ENCODE measurements at regions not wholly inside any gene's neighbourhood (a gene's known extent, or its start where the extent isn't known, plus 50 kb on each side); places are given as distances from the start of the nearest gene placed in this dataset.

- Histone ChIP-seq H2AFZ (ENCODE audit: low read length) (no peak overlapping the region), H3K9ac (replicated peaks in 1 of 4; ENCODE audit: extremely low read depth in 1 of 4, low read depth in 3 of 4, low read length in 3 of 4) (no peak overlapping the region), H3K4me2 (ENCODE audit: insufficient read depth in 1 of 2, low read depth in 2 of 2, low read length in 2 of 2) (no peak overlapping the region), H3K23me2 (ENCODE audit: low read depth, low read length) (no peaks in the 10 kb centered on the region), H2BK20ac (ENCODE audit: low read length) (no peak overlapping the region), H3K79me1 (ENCODE audit: low read depth, low read length) (no peaks in the 10 kb centered on the region), H3K27ac (ENCODE audit: low read depth, low read length) (no peak overlapping the region), H4K8ac (ENCODE audit: extremely low read depth, insufficient read depth, low read length) (no peak overlapping the region), H4K5ac (ENCODE audit: insufficient read length, low read depth, low read length) (no peak overlapping the region), H3K14ac (ENCODE audit: insufficient read length) (no peak overlapping the region), H3K18ac (ENCODE audit: extremely low read depth, low read length) (no peak overlapping the region), H2BK5ac (ENCODE audit: low read depth, low read length) (no peak overlapping the region), H3K4me3 (ENCODE audit: extremely low read depth in 1 of 4, insufficient read depth in 2 of 4, low read depth in 3 of 4, low read length in 4 of 4) (no peak overlapping the region), H3K4me1 (replicated peaks in 1 of 4; ENCODE audit: control insufficient read depth in 3 of 4, insufficient read depth in 4 of 4, low read length in 3 of 4) (peaks cover 2 to 5% (median 4%) of the 10 kb centered on the region in 4 experiments; a peak in 5 of 7 replicates), H4K91ac (replicated peaks; ENCODE audit: insufficient read length, low read length) (no peak overlapping the region), H3K9me3 (ENCODE audit: insufficient read depth in 2 of 2, low read depth in 1 of 2, low read length in 1 of 2) (no peaks in the 10 kb centered on the region), H2BK120ac (replicated peaks; ENCODE audit: low read depth, low read length) (no peak overlapping the region), H3K27me3 (replicated peaks in 1 of 4; ENCODE audit: control insufficient read depth in 3 of 4, extremely low read depth in 1 of 4, insufficient read depth in 3 of 4, low read length in 3 of 4) (no peaks in the 10 kb centered on the region), H2BK15ac (ENCODE audit: low read length) (no peak overlapping the region), H3K4ac (replicated peaks; ENCODE audit: insufficient read length, low read depth, low read length) (no peak overlapping the region), H3K79me2 (ENCODE audit: control insufficient read depth in 1 of 2, insufficient read depth in 2 of 2, low read length in 2 of 2) (no peaks in the 10 kb centered on the region), H3K23ac (ENCODE audit: insufficient read length) (no peak overlapping the region), H2AK5ac (ENCODE audit: low read depth, low read length) (no peak overlapping the region), H4K20me1 (replicated peaks in 1 of 2; ENCODE audit: control insufficient read depth in 1 of 2, insufficient read depth in 2 of 2, low read length in 2 of 2) (no peaks in the 10 kb centered on the region), H3K36me3 (ENCODE audit: control insufficient read depth in 2 of 4, insufficient read depth in 4 of 4, low read length in 3 of 4) (no peaks in the 10 kb centered on the region), H2BK12ac (ENCODE audit: low read depth, low read length) (no peak overlapping the region), H3K56ac (replicated peaks; ENCODE audit: insufficient read length, low read depth, low read length) (no peak overlapping the region)
- POLR2A ChIA-PET (ENCODE audit: partially characterized antibody) = no interaction called here
- TF ChIP-seq NANOG (IDR thresholded peaks at IDR 0.05; ENCODE audit: insufficient read depth, low read depth, low read length, poor library complexity, severe bottlenecking) = no peak
- no peak for TF ChIP-seq CHD2 (IDR thresholded peaks at IDR 0.05; ENCODE audit: low read length)
- no peak for TF ChIP-seq CHD1 (IDR thresholded peaks at IDR 0.05; ENCODE audit: low read depth, low read length)
- no peak for TF ChIP-seq SP2 (IDR thresholded peaks at IDR 0.05; ENCODE audit: low read length)
- TF ChIP-seq MAFK (IDR thresholded peaks at IDR 0.05; ENCODE audit: low read depth, low read length) = no peak
- no peak for TF ChIP-seq GABPA (IDR thresholded peaks at IDR 0.05; ENCODE audit: borderline replicate concordance, insufficient read depth, low read length)
- TF ChIP-seq TAF7 (optimal IDR thresholded peaks at IDR 0.05; ENCODE audit: borderline replicate concordance, low read depth, low read length) = no peak
- WGBS, 2 experiments (ENCODE audit: extremely low coverage in 1 of 2, insufficient coverage in 1 of 2, insufficient read length in 1 of 2, insufficient replicate concordance in 2 of 2, low coverage in 1 of 2, low lambda C conversion rate in 2 of 2, missing lambda C conversion rate in 1 of 2) = 92% methylated on average over 3 of the region's 3 CpGs; no CpG with 5 or more reads in 1 of the 2 experiments
- no peak for FAIRE-seq
- CTCF ChIA-PET (ENCODE audit: partially characterized antibody) = no interaction called here
- no peak for DNase-seq (ENCODE audit: low read depth in 1 of 2, low spot score in 2 of 2)
Observed at GRCh38 chr5:61635271-61635670, 303.2 kb downstream of the ZSWIM6 start.
